ENCODE measurements at regions not wholly inside any gene's neighbourhood (a gene's known extent, or its start where the extent isn't known, plus 50 kb on each side); places are given as distances from the start of the nearest gene placed in this dataset.
A peak's percentile ranks its signal among the peaks of the same experiment; 100 is the strongest.

DNA sequence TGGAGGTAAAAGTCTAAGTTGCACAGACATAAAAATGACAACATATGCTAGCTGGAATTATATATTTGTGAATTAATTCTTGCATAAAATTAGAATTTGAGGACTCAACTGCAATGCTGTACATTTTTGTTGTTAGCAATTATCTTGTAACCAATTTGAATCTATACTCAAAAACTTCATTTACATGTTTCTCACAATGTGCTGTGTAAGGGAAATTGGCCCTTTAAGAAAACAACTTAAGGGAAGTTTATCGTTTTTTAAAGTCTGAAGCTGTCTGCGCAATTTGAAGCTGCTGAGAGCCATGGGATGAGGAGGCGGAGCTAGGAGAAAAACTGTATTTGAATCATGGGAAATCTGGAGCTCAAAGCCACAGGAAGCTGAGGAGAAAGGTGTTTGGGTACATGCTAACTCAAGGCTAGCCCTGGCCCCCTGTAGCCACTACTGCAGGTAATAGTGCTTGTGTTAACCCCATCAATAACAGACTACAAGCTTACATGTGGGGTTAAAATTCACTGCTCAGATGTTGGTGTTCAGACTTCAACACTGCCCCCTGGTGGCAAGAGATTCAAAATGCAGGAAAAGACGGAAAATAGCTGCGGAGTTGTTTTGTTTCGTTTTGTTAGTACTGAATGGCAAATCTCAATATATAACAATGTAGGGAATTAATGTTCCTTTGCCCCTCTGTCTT lies 126.1 kb downstream of the BRD1 start:
- peak; percentile 57 for TF ChIP-seq MAFK (IDR thresholded peaks at IDR 0.05; ENCODE audit: low read depth, low read length)
- no peak for TF ChIP-seq SMC3 (IDR thresholded peaks at IDR 0.05; ENCODE audit: low read depth, low read length)
- no peaks in the 10 kb centered on the region for H4K20me1 ChIP-seq (ENCODE audit: insufficient read depth, low read length)
- H3K9me1 ChIP-seq (ENCODE audit: insufficient read depth, low read length) = no peaks in the 10 kb centered on the region
- no peak overlapping the region for H2AFZ ChIP-seq (replicated peaks; ENCODE audit: low read length, poor library complexity)
- no peak overlapping the region for H4K8ac ChIP-seq (ENCODE audit: low read depth in 2 of 2, low read length in 2 of 2)
- no peak overlapping the region for H3K4me3 ChIP-seq (ENCODE audit: insufficient read depth, low read depth, low read length)
- peaks cover 15% of the 10 kb centered on the region for H3K27me3 ChIP-seq (ENCODE audit: control insufficient read depth, insufficient read depth, low read length)
- no peak overlapping the region for H3K27ac ChIP-seq (ENCODE audit: insufficient read depth, low read length)
- no peak overlapping the region for H4K5ac ChIP-seq (ENCODE audit: low read depth, low read length)
- H2AK9ac ChIP-seq (replicated peaks; ENCODE audit: low read depth, low read length, poor library complexity) = no peak overlapping the region
- H3K14ac ChIP-seq (replicated peaks; ENCODE audit: low read depth, low read length) = no peak overlapping the region
- no peak overlapping the region for H2BK120ac ChIP-seq (ENCODE audit: low read depth, low read length)
- no peaks in the 10 kb centered on the region for H3K4me1 ChIP-seq (ENCODE audit: control insufficient read depth, insufficient read depth, low read length)
- in situ Hi-C loops (cut with MboI; ENCODE audit: low sequenced_read_pairs) (no loop called here), intact Hi-C loops (cut with micrococcal nuclease) (no loop called here), dilution Hi-C loops (cut with HindIII; ENCODE audit: low sequenced_read_pairs, unreplicated experiment) (no loop called here)
- no peak overlapping the region for H3K18ac ChIP-seq (ENCODE audit: low read depth, low read length)
- ChIA-PET POLR2A (ENCODE audit: unreplicated experiment) (no interaction called here), CTCF (interaction anchor here (0.8 kb wide), 1 partner anchor 493 kb away, joined by 3 read pairs; no protein-coding TSS in a partner anchor)
- H3K4me2 ChIP-seq (ENCODE audit: low read depth, low read length) = no peak overlapping the region
- ATAC-seq (ENCODE audit: low read depth) (no peak), DNase-seq (no peak)
- WGBS, 2 experiments (ENCODE audit: extremely low coverage in 2 of 2, insufficient read length in 1 of 2) = 80% methylated on average over 2 of the region's 6 CpGs; no CpG with 5 or more reads in 1 of the 2 experiments
- no peak overlapping the region for H2BK15ac ChIP-seq (ENCODE audit: low read depth, low read length)
- H3K9ac ChIP-seq (ENCODE audit: low read depth, low read length) = no peak overlapping the region
- no peaks in the 10 kb centered on the region for H3K36me3 ChIP-seq (ENCODE audit: control insufficient read depth, insufficient read depth, low read length)
- no peak overlapping the region for H2AK5ac ChIP-seq (ENCODE audit: low read depth, low read length)
- no peaks in the 10 kb centered on the region for H3K9me3 ChIP-seq (ENCODE audit: control insufficient read depth, insufficient read depth, low read length)
- H3K4ac ChIP-seq (ENCODE audit: low read depth, low read length) = no peak overlapping the region
- H3K23ac ChIP-seq (ENCODE audit: low read depth, low read length) = no peak overlapping the region
- H3K56ac ChIP-seq (ENCODE audit: extremely low read depth, insufficient read depth, low read length) = no peak overlapping the region
- no peaks in the 10 kb centered on the region for H3K79me1 ChIP-seq (ENCODE audit: low read depth in 1 of 2, low read length in 2 of 2)
- no peak overlapping the region for H2BK5ac ChIP-seq (ENCODE audit: low read depth, low read length, poor library complexity, severe bottlenecking)
- no TSS peak for BruUV-seq (replicated peaks)
- H2BK20ac ChIP-seq (ENCODE audit: low read depth, low read length) = no peak overlapping the region
- H4K91ac ChIP-seq (ENCODE audit: insufficient read depth, low read depth, low read length) = no peak overlapping the region

Measured in IMR-90 (cell line).